H1 (cell line): ENCODE measurements at regions not wholly inside any gene's neighbourhood (a gene's known extent, or its start where the extent isn't known, plus 50 kb on each side); places are given as distances from the start of the nearest gene placed in this dataset.

Source experiments
- ATF3 ChIP-seq: IDR thresholded peaks from 2 replicates; pipeline ENCODE4 v1.6.1; 2011; ENCODE audit warnings: low read depth, mild to moderate bottlenecking, low read length; ENCODE audit not compliant: insufficient read depth
- EGR1 ChIP-seq: IDR thresholded peaks from 2 replicates; pipeline ENCODE4 v1.6.1; 2011; ENCODE audit warnings: low read depth, low read length, borderline replicate concordance
- EP300 ChIP-seq, 2 experiments: IDR thresholded peaks; 1 replicate in 1 of 2; 2 replicates in 1 of 2; pipeline ENCODE4 v1.6.1; 2011 to 2012; ENCODE audit warnings: low read depth in 2 of 2, low read length in 2 of 2, mild to moderate bottlenecking in 2 of 2, borderline replicate concordance in 1 of 2, inconsistent platforms in 1 of 2, moderate library complexity in 1 of 2
- NRF1 ChIP-seq: IDR thresholded peaks from 2 replicates; pipeline ENCODE4 v1.6.1; 2011; ENCODE audit warnings: mild to moderate bottlenecking, low read depth, low read length, improper control_type of control experiment
- POLR2A ChIP-seq, 2 experiments: IDR thresholded peaks; 1 replicate in 1 of 2; 2 replicates in 1 of 2; pipeline ENCODE4 v1.6.1; 2011; ENCODE audit warnings: low read depth in 2 of 2, low read length in 2 of 2, mild to moderate bottlenecking in 2 of 2; ENCODE audit errors: control extremely low read depth in 1 of 2
- POLR2AphosphoS5 ChIP-seq: IDR thresholded peaks from 2 replicates; pipeline ENCODE4 v1.6.1; 2011; ENCODE audit warnings: low read depth, low read length
- RAD21 ChIP-seq, 2 experiments: IDR thresholded peaks in 1 of 2; conservative IDR thresholded peaks in 1 of 2; 2 replicates each; pipeline ENCODE4 v1.6.1; 2011; ENCODE audit warnings: low read depth in 2 of 2, low read length in 2 of 2, improper control_type of control experiment in 1 of 2, inconsistent platforms in 1 of 2, mild to moderate bottlenecking in 1 of 2, moderate library complexity in 1 of 2
- SIX5 ChIP-seq: IDR thresholded peaks from 2 replicates; pipeline ENCODE4 v1.6.1; 2011; ENCODE audit warnings: mild to moderate bottlenecking, low read depth, low read length
- TF ChIP-seq, protein P1 (sequence below), 3 experiments: IDR thresholded peaks; 1 replicate in 2 of 3; 2 replicates in 1 of 3; pipeline versions ENCODE4 v1.5.1 to v1.6.1; 2011; ENCODE audit warnings: low read length in 3 of 3, mild to moderate bottlenecking in 3 of 3, inconsistent platforms in 2 of 3, low read depth in 1 of 3, moderate library complexity in 1 of 3; ENCODE audit not compliant: insufficient read depth in 1 of 3; ENCODE audit errors: control extremely low read depth in 1 of 3

- no peak for TF ChIP-seq NRF1
- TF ChIP-seq POLR2A (IDR thresholded peaks at IDR 0.05; ENCODE audit: control extremely low read depth in 1 of 2, low read depth in 2 of 2, low read length in 2 of 2), result no peak
- TF ChIP-seq, protein P1, sequence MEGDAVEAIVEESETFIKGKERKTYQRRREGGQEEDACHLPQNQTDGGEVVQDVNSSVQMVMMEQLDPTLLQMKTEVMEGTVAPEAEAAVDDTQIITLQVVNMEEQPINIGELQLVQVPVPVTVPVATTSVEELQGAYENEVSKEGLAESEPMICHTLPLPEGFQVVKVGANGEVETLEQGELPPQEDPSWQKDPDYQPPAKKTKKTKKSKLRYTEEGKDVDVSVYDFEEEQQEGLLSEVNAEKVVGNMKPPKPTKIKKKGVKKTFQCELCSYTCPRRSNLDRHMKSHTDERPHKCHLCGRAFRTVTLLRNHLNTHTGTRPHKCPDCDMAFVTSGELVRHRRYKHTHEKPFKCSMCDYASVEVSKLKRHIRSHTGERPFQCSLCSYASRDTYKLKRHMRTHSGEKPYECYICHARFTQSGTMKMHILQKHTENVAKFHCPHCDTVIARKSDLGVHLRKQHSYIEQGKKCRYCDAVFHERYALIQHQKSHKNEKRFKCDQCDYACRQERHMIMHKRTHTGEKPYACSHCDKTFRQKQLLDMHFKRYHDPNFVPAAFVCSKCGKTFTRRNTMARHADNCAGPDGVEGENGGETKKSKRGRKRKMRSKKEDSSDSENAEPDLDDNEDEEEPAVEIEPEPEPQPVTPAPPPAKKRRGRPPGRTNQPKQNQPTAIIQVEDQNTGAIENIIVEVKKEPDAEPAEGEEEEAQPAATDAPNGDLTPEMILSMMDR (IDR thresholded peaks at IDR 0.05; ENCODE audit: control extremely low read depth in 1 of 3, insufficient read depth in 1 of 3, low read depth in 1 of 3, low read length in 3 of 3), result no peak
- TF ChIP-seq ATF3, result no peak
- no peak for TF ChIP-seq RAD21 (IDR thresholded peaks at IDR 0.05 in 1 of 2, conservative IDR thresholded peaks at IDR 0.05 in 1 of 2; ENCODE audit: low read depth in 2 of 2, low read length in 2 of 2)
- no peak for TF ChIP-seq EGR1
- no peak for TF ChIP-seq SIX5
- no peak for TF ChIP-seq POLR2AphosphoS5
- TF ChIP-seq EP300 (IDR thresholded peaks at IDR 0.05; ENCODE audit: borderline replicate concordance in 1 of 2, low read depth in 2 of 2, low read length in 2 of 2), result no peak
Observed at GRCh38 chr3:163601426-163601825, 1476.9 kb downstream of the SI start.
